ENCODE measurements at regions not wholly inside any gene's neighbourhood (a gene's known extent, or its start where the extent isn't known, plus 50 kb on each side); places are given as distances from the start of the nearest gene placed in this dataset.

DNA sequence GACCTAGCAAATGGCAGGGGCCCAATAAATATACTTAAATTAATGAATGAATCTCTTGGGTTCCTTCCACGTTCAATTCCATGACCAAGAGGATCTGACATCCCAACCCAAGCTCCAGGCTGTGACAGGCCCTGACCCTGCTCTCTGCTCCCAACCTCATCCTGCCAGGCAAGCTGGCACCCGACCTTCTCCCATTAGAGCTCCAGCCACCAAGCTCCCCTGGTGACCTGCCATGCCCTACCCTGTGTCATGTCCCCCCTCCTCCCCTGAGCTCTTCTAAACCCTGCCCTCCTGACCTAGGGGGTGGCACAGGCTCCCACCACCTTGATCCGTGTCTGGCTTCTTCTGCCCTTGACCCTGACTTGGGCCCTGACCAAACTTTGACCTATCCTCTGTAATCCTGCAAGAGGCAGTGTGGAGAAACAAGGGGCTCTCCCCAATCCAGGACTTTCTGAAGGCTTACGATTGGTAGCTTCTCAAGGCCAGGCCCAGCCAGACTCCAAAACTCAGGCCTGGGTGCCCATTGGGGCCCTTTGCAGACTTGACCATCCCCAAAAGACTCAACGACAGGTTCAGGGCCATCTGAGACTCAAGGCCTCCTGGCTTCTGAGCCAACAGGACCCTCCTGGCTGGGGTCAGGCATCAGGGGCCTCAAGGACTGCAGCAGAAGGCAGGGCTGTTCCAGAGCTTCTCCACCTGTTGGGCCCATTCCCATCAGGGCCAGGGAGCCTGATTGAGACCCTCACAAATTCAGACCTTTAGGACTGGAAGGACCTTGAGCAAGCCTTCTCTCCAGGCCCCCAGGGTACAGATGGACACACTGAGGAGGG lies 249.0 kb downstream of the PTPRU start:
- TF ChIP-seq, protein P1, sequence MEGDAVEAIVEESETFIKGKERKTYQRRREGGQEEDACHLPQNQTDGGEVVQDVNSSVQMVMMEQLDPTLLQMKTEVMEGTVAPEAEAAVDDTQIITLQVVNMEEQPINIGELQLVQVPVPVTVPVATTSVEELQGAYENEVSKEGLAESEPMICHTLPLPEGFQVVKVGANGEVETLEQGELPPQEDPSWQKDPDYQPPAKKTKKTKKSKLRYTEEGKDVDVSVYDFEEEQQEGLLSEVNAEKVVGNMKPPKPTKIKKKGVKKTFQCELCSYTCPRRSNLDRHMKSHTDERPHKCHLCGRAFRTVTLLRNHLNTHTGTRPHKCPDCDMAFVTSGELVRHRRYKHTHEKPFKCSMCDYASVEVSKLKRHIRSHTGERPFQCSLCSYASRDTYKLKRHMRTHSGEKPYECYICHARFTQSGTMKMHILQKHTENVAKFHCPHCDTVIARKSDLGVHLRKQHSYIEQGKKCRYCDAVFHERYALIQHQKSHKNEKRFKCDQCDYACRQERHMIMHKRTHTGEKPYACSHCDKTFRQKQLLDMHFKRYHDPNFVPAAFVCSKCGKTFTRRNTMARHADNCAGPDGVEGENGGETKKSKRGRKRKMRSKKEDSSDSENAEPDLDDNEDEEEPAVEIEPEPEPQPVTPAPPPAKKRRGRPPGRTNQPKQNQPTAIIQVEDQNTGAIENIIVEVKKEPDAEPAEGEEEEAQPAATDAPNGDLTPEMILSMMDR (IDR thresholded peaks at IDR 0.05 in 8 of 11, conservative IDR thresholded peaks at IDR 0.05 in 3 of 11): no peak
- TF ChIP-seq POLR2A (IDR thresholded peaks at IDR 0.05): no peak
- TF ChIP-seq POLR2AphosphoS5 (IDR thresholded peaks at IDR 0.05): no peak

Measured in spleen (tissue), 7 donors.